Ascending aorta (tissue), 2 donors: ENCODE measurements at regions not wholly inside any gene's neighbourhood (a gene's known extent, or its start where the extent isn't known, plus 50 kb on each side); places are given as distances from the start of the nearest gene placed in this dataset.

Experiments used
- DNase-seq, 2 donors: peaks; one replicate each; pipeline ENCODE4 v3.0.0-alpha.2; 2019; ENCODE audit warnings: low spot score in 2 of 2
- H3K27ac ChIP-seq, 2 donors: fragments of 200-600 bp; sonication (generic); one replicate each; pipeline ENCODE4 v1.5.1; 2016 to 2017; ENCODE audit warnings: mild to moderate bottlenecking in 1 of 2
- H3K27me3 ChIP-seq: fragments of 200-600 bp; sonication (generic); one replicate; pipeline ENCODE4 v1.5.1; 2017
- H3K36me3 ChIP-seq, 2 donors: fragments of 200-600 bp; sonication (generic); one replicate each; pipeline ENCODE4 v1.5.1; 2016
- H3K4me1 ChIP-seq, 2 donors: fragments of 200-600 bp; sonication (generic); one replicate each; pipeline ENCODE4 v1.5.1; 2016 to 2017; ENCODE audit warnings: mild to moderate bottlenecking in 1 of 2
- H3K4me3 ChIP-seq, 2 donors: fragments of 200-600 bp; sonication (generic); one replicate each; pipeline ENCODE4 v1.5.1; 2016 to 2017; ENCODE audit warnings: mild to moderate bottlenecking in 1 of 2
- H3K9me3 ChIP-seq, 2 donors: fragments of 200-600 bp; sonication (generic); one replicate each; pipeline ENCODE4 v1.5.1; 2016
- intact Hi-C: fragments of 100-400 bp; cut with DNase I; formaldehyde crosslinking; loops from one replicate; pipeline ENCODE4 v1.15.1; 2023
- TF ChIP-seq, protein P1 (sequence below), 3 experiments: fragments of 200-600 bp in 2 of 3; fragments of 450-650 bp in 1 of 3; sonication (generic) in 2 of 3; IDR thresholded peaks; one replicate each; pipeline ENCODE4 v1.5.1; 2016 to 2019; ENCODE audit warnings: antibody characterized with exemption in 3 of 3, mild to moderate bottlenecking in 1 of 3, moderate library complexity in 1 of 3

DNA sequence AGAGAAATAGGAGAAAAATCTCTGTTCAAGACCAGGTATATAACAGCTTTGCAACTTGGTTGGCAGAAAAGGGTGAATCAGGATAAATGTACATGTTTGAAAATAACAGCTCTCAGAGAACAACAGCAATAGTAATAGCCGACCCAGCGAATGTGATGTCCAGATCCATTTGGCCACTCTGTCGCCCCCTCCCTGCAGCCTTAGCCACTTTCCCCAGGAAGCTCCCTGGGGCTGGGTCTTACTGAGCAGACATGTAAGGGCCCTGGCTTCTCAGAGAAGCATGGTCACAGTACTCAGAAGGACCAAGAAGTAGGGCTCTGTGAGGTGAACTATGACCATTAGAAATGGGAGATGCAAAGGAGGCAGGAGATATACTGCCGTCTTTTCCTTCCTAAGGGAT lies 154.1 kb upstream of the SNX19 start:
- no peak for DNase-seq
- no peak overlapping the region for H3K4me3 ChIP-seq
- no peaks in the 10 kb centered on the region for H3K9me3 ChIP-seq
- no peaks in the 10 kb centered on the region for H3K27me3 ChIP-seq
- intact Hi-C loops: no loop called here
- no peak overlapping the region for H3K27ac ChIP-seq
- TF ChIP-seq, protein P1, sequence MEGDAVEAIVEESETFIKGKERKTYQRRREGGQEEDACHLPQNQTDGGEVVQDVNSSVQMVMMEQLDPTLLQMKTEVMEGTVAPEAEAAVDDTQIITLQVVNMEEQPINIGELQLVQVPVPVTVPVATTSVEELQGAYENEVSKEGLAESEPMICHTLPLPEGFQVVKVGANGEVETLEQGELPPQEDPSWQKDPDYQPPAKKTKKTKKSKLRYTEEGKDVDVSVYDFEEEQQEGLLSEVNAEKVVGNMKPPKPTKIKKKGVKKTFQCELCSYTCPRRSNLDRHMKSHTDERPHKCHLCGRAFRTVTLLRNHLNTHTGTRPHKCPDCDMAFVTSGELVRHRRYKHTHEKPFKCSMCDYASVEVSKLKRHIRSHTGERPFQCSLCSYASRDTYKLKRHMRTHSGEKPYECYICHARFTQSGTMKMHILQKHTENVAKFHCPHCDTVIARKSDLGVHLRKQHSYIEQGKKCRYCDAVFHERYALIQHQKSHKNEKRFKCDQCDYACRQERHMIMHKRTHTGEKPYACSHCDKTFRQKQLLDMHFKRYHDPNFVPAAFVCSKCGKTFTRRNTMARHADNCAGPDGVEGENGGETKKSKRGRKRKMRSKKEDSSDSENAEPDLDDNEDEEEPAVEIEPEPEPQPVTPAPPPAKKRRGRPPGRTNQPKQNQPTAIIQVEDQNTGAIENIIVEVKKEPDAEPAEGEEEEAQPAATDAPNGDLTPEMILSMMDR (IDR thresholded peaks at IDR 0.05): no peak
- H3K4me1 ChIP-seq: no peaks in the 10 kb centered on the region
- H3K36me3 ChIP-seq: no peaks in the 10 kb centered on the region

GRCh38 chr11:131073167-131073566 lies 156.9 kb upstream of the SNX19 start:
- no peaks in the 10 kb centered on the region for H3K27me3 ChIP-seq
- no peak for DNase-seq
- no peak overlapping the region for H3K27ac ChIP-seq
- no peaks in the 10 kb centered on the region for H3K9me3 ChIP-seq
- TF ChIP-seq, protein P1 (IDR thresholded peaks at IDR 0.05): no peak
- no peaks in the 10 kb centered on the region for H3K4me1 ChIP-seq
- no peak overlapping the region for H3K4me3 ChIP-seq
- H3K36me3 ChIP-seq: no peaks in the 10 kb centered on the region
- intact Hi-C loops: no loop called here

DNA sequence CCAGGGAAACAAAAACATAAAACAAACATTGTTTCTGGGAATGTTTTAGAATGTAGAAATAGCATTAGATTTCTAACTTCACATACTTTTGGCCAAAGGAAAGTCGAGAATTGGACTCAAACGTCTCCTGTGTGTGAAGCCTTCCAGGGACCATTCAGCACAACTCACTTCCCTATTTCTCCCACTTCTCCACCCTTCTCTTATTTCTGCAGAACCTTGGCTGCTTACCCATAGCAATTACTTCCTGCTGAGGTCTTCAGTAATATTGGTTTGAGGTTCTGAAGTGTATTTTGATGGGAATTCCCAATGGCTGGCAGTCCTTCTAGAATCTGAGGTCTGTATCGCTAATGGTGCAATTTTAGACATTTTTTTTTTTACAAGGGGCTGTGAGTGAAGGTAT lies 158.3 kb upstream of the SNX19 start:
- H3K4me1 ChIP-seq: no peaks in the 10 kb centered on the region
- TF ChIP-seq, protein P1 (IDR thresholded peaks at IDR 0.05): no peak
- intact Hi-C loops: no loop called here
- DNase-seq: no peak
- no peak overlapping the region for H3K27ac ChIP-seq
- H3K4me3 ChIP-seq: no peak overlapping the region
- no peaks in the 10 kb centered on the region for H3K27me3 ChIP-seq
- no peaks in the 10 kb centered on the region for H3K36me3 ChIP-seq
- H3K9me3 ChIP-seq: no peaks in the 10 kb centered on the region

DNA sequence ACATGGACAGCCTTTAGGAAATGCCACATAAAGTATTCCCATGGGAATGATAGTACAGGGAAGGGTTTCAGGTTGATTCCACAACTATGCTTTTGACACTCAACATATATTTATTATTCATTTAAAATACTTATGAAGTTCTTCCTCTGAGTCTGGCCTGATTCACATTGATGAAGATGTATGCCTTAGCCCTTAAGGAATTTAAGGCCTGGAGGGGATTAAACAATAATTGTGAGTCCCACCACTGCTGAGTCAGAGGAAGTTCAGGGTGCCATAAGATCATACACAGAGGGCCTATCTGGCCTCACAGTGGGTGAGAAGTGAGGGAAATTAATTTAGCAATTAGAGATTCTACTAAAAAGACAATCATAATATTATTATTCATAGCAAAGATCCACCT lies 161.1 kb upstream of the SNX19 start:
- no peaks in the 10 kb centered on the region for H3K36me3 ChIP-seq
- intact Hi-C loops: no loop called here
- TF ChIP-seq, protein P1 (IDR thresholded peaks at IDR 0.05): no peak
- no peak for DNase-seq
- H3K4me3 ChIP-seq: no peak overlapping the region
- no peaks in the 10 kb centered on the region for H3K9me3 ChIP-seq
- no peak overlapping the region for H3K27ac ChIP-seq
- no peaks in the 10 kb centered on the region for H3K4me1 ChIP-seq
- H3K27me3 ChIP-seq: no peaks in the 10 kb centered on the region

DNA sequence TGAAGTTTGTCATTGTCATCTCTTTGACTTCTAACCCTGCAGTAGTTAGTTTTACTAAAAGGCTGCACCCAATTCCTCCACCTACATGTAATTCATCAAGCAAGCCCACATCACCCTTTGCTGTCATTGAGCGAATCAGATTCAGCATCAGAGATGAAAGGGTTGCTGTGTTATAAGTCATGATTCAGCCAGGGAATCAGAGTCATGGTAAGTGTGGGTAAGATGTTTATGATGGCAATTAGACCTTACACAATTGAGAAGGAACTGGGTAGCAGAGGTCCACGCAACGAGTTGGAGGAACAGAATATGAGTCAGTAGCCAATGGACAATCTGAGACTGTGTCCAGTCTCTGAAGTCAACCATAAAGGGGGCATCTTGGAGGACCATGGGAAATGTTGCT lies 162.8 kb upstream of the SNX19 start:
- intact Hi-C loops: no loop called here
- Histone ChIP-seq H3K36me3 (no peaks in the 10 kb centered on the region), H3K4me3 (no peak overlapping the region), H3K27me3 (no peaks in the 10 kb centered on the region), H3K4me1 (no peaks in the 10 kb centered on the region), H3K27ac (no peak overlapping the region), H3K9me3 (no peaks in the 10 kb centered on the region)
- DNase-seq: no peak
- TF ChIP-seq, protein P1 (IDR thresholded peaks at IDR 0.05): no peak

DNA sequence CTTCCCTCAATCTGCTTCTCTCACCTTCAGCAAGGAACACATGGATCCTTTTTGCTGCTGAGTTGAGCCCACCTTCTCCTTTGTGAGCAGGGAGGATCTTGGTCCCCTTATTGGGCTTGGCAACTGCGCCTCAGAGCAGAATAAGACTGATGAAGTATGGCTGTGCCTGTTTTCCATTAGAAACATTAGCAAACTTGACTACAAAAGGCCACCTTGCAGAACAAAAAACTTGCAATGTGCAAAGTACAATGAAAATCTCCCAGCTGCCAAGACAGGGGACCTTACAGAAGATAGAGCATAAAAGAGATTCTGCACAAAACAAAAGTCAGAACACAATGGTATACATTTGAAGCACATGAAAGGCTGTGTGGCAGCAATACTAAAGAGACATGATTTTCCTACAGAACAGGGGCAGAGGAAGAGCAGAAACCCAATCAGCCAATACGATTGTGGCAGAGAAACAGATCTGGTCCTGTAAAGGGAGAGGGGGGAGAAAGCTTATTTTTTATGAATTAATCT lies 173.5 kb upstream of the SNX19 start:
- no peak for DNase-seq
- intact Hi-C loops: no loop called here
- Histone ChIP-seq H3K27ac (no peak overlapping the region), H3K4me3 (no peak overlapping the region), H3K9me3 (peaks cover 0 to 9% of the 10 kb centered on the region in 2 donors), H3K36me3 (no peaks in the 10 kb centered on the region), H3K4me1 (no peaks in the 10 kb centered on the region), H3K27me3 (no peaks in the 10 kb centered on the region)
- TF ChIP-seq, protein P1 (IDR thresholded peaks at IDR 0.05): no peak
